ENCODE measurements at regions not wholly inside any gene's neighbourhood (a gene's known extent, or its start where the extent isn't known, plus 50 kb on each side); places are given as distances from the start of the nearest gene placed in this dataset.

- H3K4me3 ChIP-seq (ENCODE audit: low read depth, low read length): no peak overlapping the region
- TF ChIP-seq CTCF (IDR thresholded peaks at IDR 0.05; ENCODE audit: borderline replicate concordance, insufficient read depth, low read depth, low read length): no peak
These were observed 170.7 kb upstream of the TP63 start for GRCh38 chr3:189460511-189460910.

- TF ChIP-seq CTCF (IDR thresholded peaks at IDR 0.05; ENCODE audit: borderline replicate concordance, insufficient read depth, low read depth, low read length): no peak
- no peak overlapping the region for H3K4me3 ChIP-seq (ENCODE audit: low read depth, low read length)
These were observed 166.4 kb upstream of the TP63 start for GRCh38 chr3:189464799-189465198.

- TF ChIP-seq CTCF (IDR thresholded peaks at IDR 0.05; ENCODE audit: borderline replicate concordance, insufficient read depth, low read depth, low read length): no peak
- H3K4me3 ChIP-seq (ENCODE audit: low read depth, low read length): no peak overlapping the region
These were observed 165.2 kb upstream of the TP63 start for GRCh38 chr3:189466004-189466403.

GRCh38 chr3:189467451-189467850, 163.7 kb upstream of the TP63 start:
- H3K4me3 ChIP-seq (ENCODE audit: low read depth, low read length): no peak overlapping the region
- no peak for TF ChIP-seq CTCF (IDR thresholded peaks at IDR 0.05; ENCODE audit: borderline replicate concordance, insufficient read depth, low read depth, low read length)

GRCh38 chr3:189474944-189475343, 156.2 kb upstream of the TP63 start:
- H3K4me3 ChIP-seq (ENCODE audit: low read depth, low read length): no peak overlapping the region
- TF ChIP-seq CTCF (IDR thresholded peaks at IDR 0.05; ENCODE audit: borderline replicate concordance, insufficient read depth, low read depth, low read length): no peak

GRCh38 chr3:189477614-189478013, 153.6 kb upstream of the TP63 start:
- H3K4me3 ChIP-seq (ENCODE audit: low read depth, low read length): no peak overlapping the region
- TF ChIP-seq CTCF (IDR thresholded peaks at IDR 0.05; ENCODE audit: borderline replicate concordance, insufficient read depth, low read depth, low read length): no peak

- no peak for TF ChIP-seq CTCF (IDR thresholded peaks at IDR 0.05; ENCODE audit: borderline replicate concordance, insufficient read depth, low read depth, low read length)
- no peak overlapping the region for H3K4me3 ChIP-seq (ENCODE audit: low read depth, low read length)
These were observed 144.6 kb upstream of the TP63 start for GRCh38 chr3:189486556-189486955.

Data from GM12875 (cell line).